Superior temporal gyrus (tissue), 1 donor: ENCODE measurements at regions not wholly inside any gene's neighbourhood (a gene's known extent, or its start where the extent isn't known, plus 50 kb on each side); places are given as distances from the start of the nearest gene placed in this dataset.
"Not testable (repeated sequence)": the region's sequence is repeated elsewhere in the genome, so short reads cannot be mapped to it uniquely, and the experiment has no call there.

Experiments
- DNase-seq: peaks from one replicate; pipeline ENCODE4 v3.0.0-alpha.2; 2016; ENCODE audit errors: extremely low spot score

DNA sequence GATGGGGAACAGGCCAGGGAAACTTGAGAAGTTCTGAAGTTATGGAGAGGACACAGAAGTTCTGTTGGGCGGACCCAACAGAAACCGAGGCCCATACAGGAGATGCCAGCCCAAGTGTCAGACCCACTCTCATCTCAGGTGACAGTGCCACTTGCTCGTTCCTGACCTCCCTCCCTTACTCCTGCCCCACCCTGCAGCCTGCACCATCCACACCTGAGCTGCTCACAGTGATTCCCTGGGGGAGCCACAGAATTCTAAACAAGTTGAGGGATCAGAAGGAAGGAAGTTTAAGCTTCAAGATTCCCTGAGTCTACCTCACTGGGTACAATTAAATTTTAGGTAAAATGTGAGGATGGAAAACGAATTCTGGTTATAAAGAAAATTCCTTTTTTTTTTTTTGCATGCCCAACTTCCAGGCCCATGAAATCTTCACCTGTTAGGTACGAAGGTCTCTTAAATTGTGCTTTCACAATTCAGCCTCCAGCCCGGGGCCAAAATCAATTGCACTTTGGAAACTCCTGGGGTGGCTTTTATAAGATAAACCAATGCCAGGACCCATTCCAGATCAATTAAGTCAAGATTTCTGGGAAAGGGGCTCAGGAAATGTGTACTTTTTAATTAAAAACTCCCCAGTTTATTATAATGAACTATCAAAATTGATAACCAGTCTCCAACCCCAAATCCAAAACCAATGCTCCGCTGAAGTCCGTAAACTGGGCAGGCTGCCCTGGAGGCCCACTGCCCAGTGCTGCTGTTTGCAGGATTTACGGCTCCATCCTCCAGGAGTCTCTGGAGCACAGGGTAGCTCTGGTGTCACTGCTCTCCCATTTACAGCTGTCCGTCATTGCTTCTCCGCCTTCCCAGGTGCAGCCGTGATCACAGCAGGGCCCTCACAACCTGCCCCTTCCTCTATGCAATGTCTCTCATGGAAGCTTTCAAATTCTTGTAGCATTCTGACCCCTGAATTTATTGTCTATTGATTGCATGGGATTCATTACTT is 643.5 kb downstream of the UQCRFS1 start:
- DNase-seq: no peak

DNA sequence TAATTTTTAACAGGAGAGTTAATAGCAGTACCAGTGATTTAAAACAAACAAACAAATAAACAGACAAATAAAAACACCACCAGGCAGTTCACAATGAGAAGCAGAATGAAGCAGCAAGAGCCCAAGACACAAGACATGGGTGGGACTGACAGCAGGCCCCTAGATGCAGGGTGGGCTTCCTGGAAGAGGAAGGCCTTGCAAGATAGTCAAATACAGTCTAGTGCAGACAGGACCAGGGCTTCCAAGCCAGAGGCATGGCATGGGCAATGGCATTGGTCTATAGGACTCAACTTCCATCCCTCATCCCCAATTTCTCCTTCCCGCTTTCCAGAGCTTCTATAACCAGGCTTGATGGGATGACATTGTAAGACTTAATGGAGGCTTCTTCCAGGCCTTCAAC is 645.1 kb downstream of the UQCRFS1 start:
- no peak for DNase-seq

DNA sequence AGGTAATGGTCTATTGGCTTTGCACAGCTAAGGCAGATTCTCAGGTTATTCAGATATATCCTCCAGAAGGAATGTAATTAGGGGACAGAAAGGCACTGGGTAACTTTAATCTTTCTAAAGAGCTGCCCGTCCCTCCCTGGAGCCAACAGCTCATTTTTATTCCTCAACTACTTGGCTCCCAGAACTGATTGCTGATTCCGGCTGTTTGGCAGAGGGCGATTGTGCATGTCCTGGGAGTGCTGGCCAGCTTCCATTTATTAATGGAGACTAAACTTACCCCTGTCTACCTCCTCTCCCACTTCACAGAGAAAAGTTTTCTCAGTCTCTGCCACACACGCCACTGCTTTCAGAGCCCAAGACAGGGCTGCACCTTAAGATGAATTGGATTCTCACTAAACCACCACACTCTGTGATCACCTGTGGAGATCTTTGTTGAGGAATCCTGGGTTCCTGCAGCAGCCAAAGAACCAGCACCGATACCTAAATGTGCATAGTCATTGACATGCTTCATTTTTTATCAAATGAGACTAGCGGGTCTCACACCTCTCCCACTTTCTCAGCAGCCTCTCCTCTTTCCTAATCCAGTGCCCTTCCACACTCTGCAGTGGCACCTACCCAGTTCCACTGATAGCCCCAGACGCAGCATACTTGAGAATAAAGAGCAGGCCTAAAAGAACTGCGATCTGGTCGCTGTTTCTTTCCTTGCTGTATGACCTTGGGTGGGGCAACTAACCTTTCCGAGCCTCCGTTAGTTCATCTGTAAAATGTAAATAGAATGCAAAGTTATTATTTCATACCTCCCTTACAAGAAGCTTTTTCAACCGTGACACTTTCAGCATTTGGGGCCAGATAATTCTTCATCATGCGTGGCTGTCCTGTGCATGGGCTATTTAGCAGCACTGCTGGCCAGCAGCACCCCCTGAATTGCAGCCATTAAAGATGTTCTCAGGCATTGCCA is 648.7 kb downstream of the UQCRFS1 start:
- DNase-seq: no peak

GRCh38 chr19:28560786-28561185 is 652.2 kb downstream of the UQCRFS1 start:
- no peak for DNase-seq

- no peak for DNase-seq
Measured at GRCh38 chr19:28558783-28559182, 654.2 kb downstream of the UQCRFS1 start.

DNA sequence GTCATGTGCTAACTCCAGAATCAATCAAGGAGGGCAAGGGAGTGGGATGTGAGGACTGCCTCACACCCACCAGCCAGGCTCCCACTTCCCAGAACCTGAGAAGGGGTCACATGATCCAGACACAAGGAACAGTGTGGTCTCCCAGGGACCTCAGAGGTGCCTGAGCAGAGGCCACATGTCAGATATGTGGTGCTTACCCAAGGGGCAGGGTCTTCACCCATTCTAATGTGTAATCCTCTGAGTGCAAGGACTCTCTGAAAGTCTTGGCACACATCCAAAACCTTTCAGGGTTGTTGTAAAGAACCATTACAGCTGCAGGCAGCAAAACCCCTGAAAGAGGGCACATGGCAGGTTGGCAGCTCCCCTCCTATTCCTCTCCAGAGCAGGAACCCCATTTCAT is 656.6 kb downstream of the UQCRFS1 start:
- DNase-seq: no peak

GRCh38 chr19:28555317-28555716 is 657.6 kb downstream of the UQCRFS1 start:
- no peak for DNase-seq

DNA sequence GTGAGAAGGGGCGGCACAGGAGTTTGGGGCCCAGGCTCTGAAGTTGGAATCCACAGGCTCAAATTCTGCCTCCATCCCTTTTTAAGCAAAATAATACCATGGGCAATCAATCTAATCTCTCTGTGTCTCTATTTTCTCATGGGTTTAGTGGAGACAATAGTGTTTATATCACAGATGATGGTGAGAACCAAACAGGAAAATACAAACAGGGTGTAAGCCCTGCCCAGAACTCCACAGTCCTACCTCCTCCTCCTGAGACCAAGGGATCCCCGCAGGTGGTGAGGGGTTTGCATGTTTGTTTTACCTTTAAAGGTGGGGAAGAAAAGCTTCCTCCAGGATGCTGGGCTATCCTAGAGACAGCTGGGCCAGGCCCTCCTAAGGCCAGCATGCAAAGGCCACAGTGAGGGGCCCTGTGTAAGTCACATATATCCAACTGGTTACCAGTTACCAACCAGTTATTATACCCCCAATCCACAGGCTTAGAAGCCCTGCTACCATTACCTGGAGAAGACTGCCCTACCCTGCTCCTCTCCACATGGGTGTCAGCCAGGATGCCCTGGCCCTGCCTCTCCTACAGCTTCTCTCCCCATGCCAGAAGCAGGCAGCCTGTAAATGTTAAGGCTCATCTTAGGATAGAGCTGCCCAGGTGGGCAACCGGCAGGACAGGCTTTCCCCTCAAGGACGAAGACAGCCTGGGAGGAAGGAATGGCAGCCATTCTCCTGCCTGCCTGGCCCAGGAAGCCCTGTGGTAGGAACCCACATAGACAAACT is 658.4 kb downstream of the UQCRFS1 start:
- no peak for DNase-seq

- DNase-seq: no peak
Measured at GRCh38 chr19:28553764-28554163, 659.2 kb downstream of the UQCRFS1 start.

DNA sequence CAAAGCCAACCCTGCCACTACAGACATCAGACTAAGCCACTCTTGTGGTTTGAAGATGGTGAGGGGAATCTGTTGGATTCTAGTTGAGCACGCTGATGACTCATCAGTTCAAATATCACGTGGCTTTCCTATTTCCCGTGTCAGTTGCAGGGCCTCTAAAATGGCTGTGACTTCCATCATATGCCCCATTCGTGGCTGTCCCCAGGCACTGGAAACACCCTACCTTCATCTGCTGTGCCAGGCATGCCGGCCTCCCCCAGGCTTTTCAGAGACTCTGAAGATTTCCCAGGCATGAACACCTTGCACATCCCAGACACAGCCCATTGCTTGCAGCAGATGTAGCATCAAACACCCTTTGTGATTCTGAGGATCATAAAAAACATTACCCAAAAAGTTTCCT is 659.9 kb downstream of the UQCRFS1 start:
- no peak for DNase-seq

GRCh38 chr19:28549680-28550277 is 663.2 kb downstream of the UQCRFS1 start:
- DNase-seq: no peak

- DNase-seq: no peak
Measured at GRCh38 chr19:28546148-28546685, 666.7 kb downstream of the UQCRFS1 start.

GRCh38 chr19:28545397-28545796 is 667.6 kb downstream of the UQCRFS1 start:
- DNase-seq: not testable (repeated sequence)

DNA sequence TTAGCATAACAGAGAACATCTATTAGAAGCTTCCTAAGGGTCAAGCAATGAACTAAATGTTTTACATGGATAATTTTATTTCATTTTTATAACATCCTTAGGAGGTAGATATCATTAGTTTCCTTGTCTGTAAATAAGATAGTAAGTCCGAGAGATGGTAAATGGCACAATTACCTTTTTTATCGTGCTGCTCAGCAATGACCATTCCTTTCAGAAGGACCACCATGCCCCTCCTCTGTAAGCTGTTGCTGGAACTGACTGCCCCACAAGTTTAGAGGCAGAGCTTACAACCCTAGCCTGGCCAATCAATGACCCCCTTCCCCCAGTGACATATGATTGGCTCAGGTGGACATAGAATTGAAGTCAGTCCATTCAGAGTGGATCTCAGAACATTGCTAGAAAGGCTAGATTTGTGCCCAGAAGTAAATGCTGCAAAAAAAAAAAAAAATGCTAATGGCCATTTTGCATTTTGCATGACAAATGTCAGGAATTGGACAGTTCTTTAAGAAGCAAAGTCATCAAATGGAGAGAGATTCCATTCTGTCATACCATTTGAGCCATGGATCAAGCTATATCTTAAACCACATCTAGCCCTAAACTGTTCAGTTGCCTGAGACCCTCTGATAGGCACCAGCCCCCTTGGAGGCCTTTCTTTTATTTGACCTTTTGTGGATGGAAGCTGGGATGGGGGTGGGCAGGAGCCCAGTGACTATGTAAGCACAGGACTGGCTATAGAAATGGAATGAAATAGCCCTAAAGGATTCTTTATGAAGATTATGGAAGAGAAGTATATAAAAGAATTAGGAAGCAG is 668.3 kb downstream of the UQCRFS1 start:
- DNase-seq: no peak

GRCh38 chr19:28543244-28543776 is 669.6 kb downstream of the UQCRFS1 start:
- DNase-seq: no peak

GRCh38 chr19:28542394-28543243 is 670.3 kb downstream of the UQCRFS1 start:
- no peak for DNase-seq

- DNase-seq: no peak
Measured at GRCh38 chr19:28541602-28542393, 671.2 kb downstream of the UQCRFS1 start.

GRCh38 chr19:28541029-28541428 is 671.9 kb downstream of the UQCRFS1 start:
- no peak for DNase-seq
